ENCODE measurements at regions not wholly inside any gene's neighbourhood (a gene's known extent, or its start where the extent isn't known, plus 50 kb on each side); places are given as distances from the start of the nearest gene placed in this dataset.

- Histone ChIP-seq H3K27me3 (ENCODE audit: control insufficient read depth, insufficient read depth, low read length, poor library complexity, severe bottlenecking) (no peaks in the 10 kb centered on the region), H3K36me3 (ENCODE audit: control insufficient read depth, insufficient read depth, low read length) (no peaks in the 10 kb centered on the region), H3K4me3 (ENCODE audit: low read length) (no peak overlapping the region), H3K27ac (ENCODE audit: low read depth, low read length) (peak overlapping the region; percentile 77), H3K9ac (ENCODE audit: extremely low read depth, low read length, poor library complexity, severe bottlenecking) (no peak overlapping the region), H3K4me1 (ENCODE audit: control insufficient read depth, insufficient read depth, low read length) (peaks cover 13% of the 10 kb centered on the region), H3K9me3 (ENCODE audit: control insufficient read depth, low read length) (peaks cover 5% of the 10 kb centered on the region)
- Mint-ChIP-seq H3K27me3 (ENCODE audit: insufficient read depth) (no peaks in the 10 kb centered on the region), H3K4me3 (peak overlapping the region; percentile 8), H3K4me1 (peaks cover 34% of the 10 kb centered on the region), H3K9me3 (no peaks in the 10 kb centered on the region), H3K27ac (no peak overlapping the region), H3K36me3 (ENCODE audit: low read depth) (no peaks in the 10 kb centered on the region)
- WGBS, 2 experiments (ENCODE audit: insufficient coverage in 1 of 2, insufficient read length in 1 of 2): 66 to 87% methylated on average over 5 to 6 of the region's 6 CpGs
- no peak for DNase-seq
- no peak for TF ChIP-seq CTCF (conservative IDR thresholded peaks at IDR 0.05)
Measured at GRCh38 chr9:13608451-13608850, 329.0 kb upstream of the MPDZ start.

DNA sequence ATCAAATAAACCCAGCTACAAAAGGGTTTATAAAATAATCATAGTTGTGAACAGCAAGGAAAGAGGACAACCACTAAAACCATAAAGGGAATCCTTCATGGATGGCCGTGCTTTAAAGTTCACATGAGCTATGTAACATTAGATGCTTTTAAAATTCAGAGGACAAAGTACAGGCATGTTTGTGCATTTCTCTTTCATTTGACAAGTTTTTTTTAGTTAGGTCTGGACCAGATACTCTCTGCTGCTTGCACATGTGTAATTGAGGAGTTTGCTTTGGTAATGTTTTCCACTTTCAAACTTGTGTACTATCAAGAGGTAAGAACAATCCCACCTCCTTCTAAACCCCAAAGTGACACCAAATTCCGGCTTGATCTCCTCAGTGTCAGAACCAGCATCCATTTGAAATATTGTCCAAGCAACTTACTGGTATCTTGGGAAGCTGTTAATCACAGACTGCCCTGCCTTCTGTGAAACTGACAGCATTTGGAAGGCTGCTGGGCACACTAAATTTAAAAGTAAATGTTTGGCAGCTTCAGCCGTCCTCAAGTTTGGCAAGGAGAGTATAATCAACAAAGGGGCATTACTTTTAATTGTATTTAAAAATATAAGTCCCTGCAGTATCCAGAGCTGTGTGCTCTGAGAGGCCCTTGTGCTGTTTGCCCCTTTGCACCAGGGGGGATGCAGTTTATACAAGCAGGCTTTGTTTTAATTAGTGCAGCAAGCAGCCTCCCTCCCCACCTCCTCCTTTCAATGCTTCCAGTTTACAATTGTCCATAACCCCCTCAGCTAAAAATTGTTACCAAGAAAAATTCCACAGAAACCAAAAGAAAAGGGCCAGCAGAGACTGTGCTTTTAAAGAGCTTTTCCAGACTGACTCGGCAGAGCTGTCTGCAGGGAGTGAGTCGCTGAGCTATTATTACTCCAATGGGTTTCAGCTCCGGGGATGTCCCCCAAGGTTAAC, 328.3 kb upstream of the MPDZ start:
- no peak for TF ChIP-seq CTCF (conservative IDR thresholded peaks at IDR 0.05)
- Mint-ChIP-seq H3K9me3 (no peaks in the 10 kb centered on the region), H3K27ac (no peak overlapping the region), H3K4me3 (peak overlapping the region; percentile 8), H3K36me3 (ENCODE audit: low read depth) (no peaks in the 10 kb centered on the region), H3K4me1 (peaks cover 34% of the 10 kb centered on the region), H3K27me3 (ENCODE audit: insufficient read depth) (no peaks in the 10 kb centered on the region)
- no peak for DNase-seq
- Histone ChIP-seq H3K4me1 (ENCODE audit: control insufficient read depth, insufficient read depth, low read length) (peaks cover 13% of the 10 kb centered on the region), H3K36me3 (ENCODE audit: control insufficient read depth, insufficient read depth, low read length) (no peaks in the 10 kb centered on the region), H3K27me3 (ENCODE audit: control insufficient read depth, insufficient read depth, low read length, poor library complexity, severe bottlenecking) (no peaks in the 10 kb centered on the region), H3K4me3 (ENCODE audit: low read length) (no peak overlapping the region), H3K9me3 (ENCODE audit: control insufficient read depth, low read length) (peaks cover 5% of the 10 kb centered on the region), H3K9ac (ENCODE audit: extremely low read depth, low read length, poor library complexity, severe bottlenecking) (no peak overlapping the region), H3K27ac (ENCODE audit: low read depth, low read length) (peak overlapping the region; percentile 77)
- WGBS, 2 experiments (ENCODE audit: insufficient coverage in 1 of 2, insufficient read length in 1 of 2): 43 to 45% methylated on average over 3 to 6 of the region's 6 CpGs

DNA sequence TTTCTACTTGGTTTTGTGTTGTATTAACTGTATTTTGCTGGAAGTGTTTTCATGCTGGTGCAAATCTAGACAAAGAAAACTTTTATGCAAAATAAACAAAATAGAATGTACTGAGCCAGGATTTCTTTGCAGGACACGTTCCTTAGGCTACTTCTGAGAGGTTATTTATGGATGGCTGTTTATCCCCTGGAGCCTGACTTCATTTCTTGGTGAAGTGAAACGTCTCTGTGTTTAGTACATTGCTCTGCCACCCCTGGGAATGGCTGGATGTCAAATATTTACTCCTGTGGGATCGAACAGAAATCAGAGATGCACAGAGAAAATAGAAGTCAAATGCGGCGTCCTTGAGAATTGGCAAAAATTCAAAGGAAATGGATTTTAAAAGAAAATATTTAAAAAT, 327.1 kb upstream of the MPDZ start:
- 73 to 76% methylated on average over 5 of the region's 5 CpGs for WGBS, 2 experiments (ENCODE audit: insufficient coverage in 1 of 2, insufficient read length in 1 of 2)
- Mint-ChIP-seq H3K36me3 (ENCODE audit: low read depth) (no peaks in the 10 kb centered on the region), H3K4me1 (peaks cover 34% of the 10 kb centered on the region), H3K4me3 (no peak overlapping the region), H3K27me3 (ENCODE audit: insufficient read depth) (no peaks in the 10 kb centered on the region), H3K27ac (peak overlapping the region; percentile 6), H3K9me3 (no peaks in the 10 kb centered on the region)
- Histone ChIP-seq H3K4me3 (ENCODE audit: low read length) (no peak overlapping the region), H3K36me3 (ENCODE audit: control insufficient read depth, insufficient read depth, low read length) (no peaks in the 10 kb centered on the region), H3K27ac (ENCODE audit: low read depth, low read length) (no peak overlapping the region), H3K9me3 (ENCODE audit: control insufficient read depth, low read length) (peaks cover 2% of the 10 kb centered on the region), H3K9ac (ENCODE audit: extremely low read depth, low read length, poor library complexity, severe bottlenecking) (no peak overlapping the region), H3K4me1 (ENCODE audit: control insufficient read depth, insufficient read depth, low read length) (peaks cover 13% of the 10 kb centered on the region), H3K27me3 (ENCODE audit: control insufficient read depth, insufficient read depth, low read length, poor library complexity, severe bottlenecking) (no peaks in the 10 kb centered on the region)
- TF ChIP-seq CTCF (conservative IDR thresholded peaks at IDR 0.05): no peak
- DNase-seq: no peak
